ENCODE measurements at regions not wholly inside any gene's neighbourhood (a gene's known extent, or its start where the extent isn't known, plus 50 kb on each side); places are given as distances from the start of the nearest gene placed in this dataset.

DNA sequence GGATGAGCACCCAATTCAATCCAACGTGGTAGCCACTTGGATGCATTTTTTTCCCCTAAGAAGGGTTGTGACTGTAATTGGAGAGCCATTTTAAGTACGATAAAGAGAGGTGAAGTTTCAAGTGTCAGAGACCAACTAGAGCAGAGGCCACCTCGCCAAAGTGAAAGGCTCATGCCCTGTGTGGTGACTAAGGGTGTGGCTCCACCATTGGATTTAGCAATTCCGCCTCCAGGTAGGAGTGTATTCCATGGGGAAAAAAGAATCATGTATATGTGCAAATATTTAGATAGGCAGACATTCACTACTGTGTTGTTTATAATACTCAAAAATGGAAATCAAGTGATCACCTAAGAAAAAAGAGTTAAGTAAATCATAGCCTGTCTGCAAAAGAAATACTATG is 53.1 kb upstream of the S1PR3 start:
- TF ChIP-seq, protein P1, sequence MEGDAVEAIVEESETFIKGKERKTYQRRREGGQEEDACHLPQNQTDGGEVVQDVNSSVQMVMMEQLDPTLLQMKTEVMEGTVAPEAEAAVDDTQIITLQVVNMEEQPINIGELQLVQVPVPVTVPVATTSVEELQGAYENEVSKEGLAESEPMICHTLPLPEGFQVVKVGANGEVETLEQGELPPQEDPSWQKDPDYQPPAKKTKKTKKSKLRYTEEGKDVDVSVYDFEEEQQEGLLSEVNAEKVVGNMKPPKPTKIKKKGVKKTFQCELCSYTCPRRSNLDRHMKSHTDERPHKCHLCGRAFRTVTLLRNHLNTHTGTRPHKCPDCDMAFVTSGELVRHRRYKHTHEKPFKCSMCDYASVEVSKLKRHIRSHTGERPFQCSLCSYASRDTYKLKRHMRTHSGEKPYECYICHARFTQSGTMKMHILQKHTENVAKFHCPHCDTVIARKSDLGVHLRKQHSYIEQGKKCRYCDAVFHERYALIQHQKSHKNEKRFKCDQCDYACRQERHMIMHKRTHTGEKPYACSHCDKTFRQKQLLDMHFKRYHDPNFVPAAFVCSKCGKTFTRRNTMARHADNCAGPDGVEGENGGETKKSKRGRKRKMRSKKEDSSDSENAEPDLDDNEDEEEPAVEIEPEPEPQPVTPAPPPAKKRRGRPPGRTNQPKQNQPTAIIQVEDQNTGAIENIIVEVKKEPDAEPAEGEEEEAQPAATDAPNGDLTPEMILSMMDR (IDR thresholded peaks at IDR 0.05): no peak
- no peak for TF ChIP-seq POLR2A (IDR thresholded peaks at IDR 0.05)

All from body of pancreas (tissue), 4 donors.